GM23338 (cell line): ENCODE measurements at regions not wholly inside any gene's neighbourhood (a gene's known extent, or its start where the extent isn't known, plus 50 kb on each side); places are given as distances from the start of the nearest gene placed in this dataset.

Experiments used
- ATAC-seq: fragments of 200-7000 bp; cut with Tn5 transposase; 3 replicates; pipeline ENCODE4 v1.9.1; 2020
- DNase-seq: peaks from one replicate; pipeline ENCODE4 v3.0.0-alpha.2; 2015; ENCODE audit warnings: low spot score
- H2AFZ ChIP-seq: fragments of 200-600 bp; sonication (generic); 2 replicates; pipeline ENCODE4 v1.8.0; 2016; ENCODE audit warnings: antibody characterized with exemption, mild to moderate bottlenecking, moderate library complexity
- H3F3A ChIP-seq: fragments of 200-600 bp; sonication (generic); replicated peaks from 2 replicates; pipeline ENCODE4 v1.8.0; 2017; ENCODE audit warnings: antibody characterized with exemption, mixed run types, low read depth
- H3K27ac ChIP-seq: fragments of 200-600 bp; sonication (generic); 2 replicates; pipeline ENCODE4 v1.6.1; 2016; ENCODE audit warnings: low read depth
- H3K27me3 ChIP-seq: fragments of 200-600 bp; sonication (generic); 2 replicates; pipeline ENCODE4 v1.8.0; 2016; ENCODE audit warnings: mild to moderate bottlenecking, mixed run types, moderate library complexity; ENCODE audit not compliant: insufficient read depth
- H3K36me3 ChIP-seq: fragments of 200-600 bp; sonication (generic); 2 replicates; pipeline ENCODE4 v1.8.0; 2016; ENCODE audit warnings: mild to moderate bottlenecking; ENCODE audit not compliant: insufficient read depth
- H3K4me1 ChIP-seq: fragments of 200-600 bp; sonication (generic); 2 replicates; pipeline ENCODE4 v1.8.0; 2016; ENCODE audit warnings: mild to moderate bottlenecking, moderate library complexity; ENCODE audit not compliant: insufficient read depth
- H3K4me2 ChIP-seq: fragments of 200-600 bp; sonication (generic); 2 replicates; pipeline ENCODE4 v1.7.1; 2017; ENCODE audit warnings: mixed run types
- H3K4me3 ChIP-seq: fragments of 200-600 bp; sonication (generic); 2 replicates; pipeline ENCODE4 v1.6.1; 2016; ENCODE audit warnings: mixed run types
- H3K79me2 ChIP-seq: fragments of 200-600 bp; sonication (generic); replicated peaks from 2 replicates; pipeline ENCODE4 v1.8.0; 2017; ENCODE audit warnings: mild to moderate bottlenecking; ENCODE audit not compliant: insufficient read depth
- H3K9me2 ChIP-seq: fragments of 200-600 bp; sonication (generic); 2 replicates; pipeline ENCODE4 v1.8.0; 2017; ENCODE audit not compliant: insufficient read depth
- H4K20me1 ChIP-seq: fragments of 200-600 bp; sonication (generic); replicated peaks from 2 replicates; pipeline ENCODE4 v1.8.0; 2017; ENCODE audit warnings: mild to moderate bottlenecking; ENCODE audit not compliant: insufficient read depth
- H3K27ac Mint-ChIP-seq: 2 replicates; pipeline ENCODE4 v1.8.0; 2020; ENCODE audit warnings: inconsistent platforms, mild to moderate bottlenecking, moderate library complexity, mixed read lengths
- H3K27me3 Mint-ChIP-seq: 3 replicates; pipeline ENCODE4 v1.8.0; 2022; ENCODE audit warnings: low read depth, mild to moderate bottlenecking, moderate library complexity, mixed read lengths, inconsistent platforms; ENCODE audit not compliant: insufficient read depth, poor library complexity
- H3K36me3 Mint-ChIP-seq: 3 replicates; pipeline ENCODE4 v1.8.0; 2021; ENCODE audit warnings: low read depth, mild to moderate bottlenecking, inconsistent platforms, moderate library complexity, mixed read lengths
- H3K4me1 Mint-ChIP-seq: 3 replicates; pipeline ENCODE4 v1.8.0; 2020; ENCODE audit warnings: mild to moderate bottlenecking, inconsistent platforms, mixed read lengths
- H3K4me3 Mint-ChIP-seq: 3 replicates; pipeline ENCODE4 v1.8.0; 2021; ENCODE audit warnings: moderate library complexity, mild to moderate bottlenecking, inconsistent platforms, mixed read lengths
- H3K9me3 Mint-ChIP-seq: 3 replicates; pipeline ENCODE4 v1.8.0; 2020; ENCODE audit warnings: moderate library complexity, mild to moderate bottlenecking, inconsistent platforms, mixed read lengths
- CTCF ChIP-seq, 2 experiments: fragments of 200-600 bp in 1 of 2; sonication (generic) in 1 of 2; conservative IDR thresholded peaks; 2 replicates each; pipeline versions ENCODE4 v1.5.1 to v1.6.1; 2016 to 2017; ENCODE audit warnings: antibody characterized with exemption in 2 of 2, low read depth in 2 of 2, mild to moderate bottlenecking in 2 of 2, moderate library complexity in 1 of 2
- ETS1 ChIP-seq: IDR thresholded peaks from 2 replicates; pipeline ENCODE4 v1.6.1; 2016; ENCODE audit warnings: antibody characterized with exemption
- EZH2 ChIP-seq: fragments of 200-600 bp; sonication (generic); IDR thresholded peaks from one replicate; pipeline ENCODE4 v1.8.0; 2017; ENCODE audit warnings: antibody characterized with exemption, mild to moderate bottlenecking, low read depth; ENCODE audit not compliant: unreplicated experiment
- EZH2phosphoT487 ChIP-seq: fragments of 200-600 bp; sonication (generic); IDR thresholded peaks from one replicate; pipeline ENCODE4 v1.8.1; 2018; ENCODE audit warnings: antibody characterized with exemption; ENCODE audit not compliant: unreplicated experiment
- JUNB ChIP-seq: IDR thresholded peaks from one replicate; pipeline ENCODE4 v1.6.1; 2016; ENCODE audit warnings: antibody characterized with exemption; ENCODE audit not compliant: unreplicated experiment
- NANOG ChIP-seq: IDR thresholded peaks from 2 replicates; pipeline ENCODE4 v1.6.1; 2016; ENCODE audit warnings: antibody characterized with exemption, borderline replicate concordance
- POLR2AphosphoS5 ChIP-seq: IDR thresholded peaks from 2 replicates; pipeline ENCODE4 v1.6.1; 2016; ENCODE audit warnings: antibody characterized with exemption, low read depth
- REST ChIP-seq: IDR thresholded peaks from one replicate; pipeline ENCODE4 v1.6.1; 2018; ENCODE audit warnings: antibody characterized with exemption; ENCODE audit not compliant: unreplicated experiment
- STAT1 ChIP-seq: IDR thresholded peaks from one replicate; pipeline ENCODE4 v1.6.1; 2016; ENCODE audit warnings: antibody characterized with exemption; ENCODE audit not compliant: unreplicated experiment
- ZNF114 ChIP-seq: fragments of 250-450 bp; sonication (Bioruptor Pico); IDR thresholded peaks from 2 replicates; pipeline ENCODE4 v1.5.0; 2020; ENCODE audit warnings: mild to moderate bottlenecking, moderate library complexity
- ZNF462 ChIP-seq: fragments of 250-450 bp; sonication (Bioruptor Pico); IDR thresholded peaks from 2 replicates; pipeline ENCODE4 v1.5.0; 2020; ENCODE audit warnings: mild to moderate bottlenecking, moderate library complexity

- TF ChIP-seq ZNF462 (CRISPR knock-in tag) (no peak), EZH2 (no peak), ZNF114 (CRISPR knock-in tag) (no peak), EZH2phosphoT487 (no peak)
Observed at GRCh38 chr7:116145245-116145852, 65.0 kb upstream of the TES start (continued).

- H3K4me1 ChIP-seq = no peaks in the 10 kb centered on the region
- H3K27ac Mint-ChIP-seq = no peak overlapping the region
- H2AFZ ChIP-seq = no peak overlapping the region
- H3K4me2 ChIP-seq = no peak overlapping the region
- no peaks in the 10 kb centered on the region for H3K27me3 Mint-ChIP-seq
- TF ChIP-seq JUNB (no peak), CTCF (conservative IDR thresholded peaks at IDR 0.05; ENCODE audit: low read depth in 2 of 2) (no peak), REST (no peak), STAT1 (no peak), ETS1 (no peak), POLR2AphosphoS5 (no peak), NANOG (no peak)
- no peak overlapping the region for H3K4me3 ChIP-seq
- no peaks in the 10 kb centered on the region for H3K36me3 Mint-ChIP-seq
- H4K20me1 ChIP-seq = no peaks in the 10 kb centered on the region
- no peaks in the 10 kb centered on the region for H3K4me1 Mint-ChIP-seq
- no peaks in the 10 kb centered on the region for H3K9me3 Mint-ChIP-seq
- no peak overlapping the region for H3K4me3 Mint-ChIP-seq
- no peak for DNase-seq
- H3K9me2 ChIP-seq = no peaks in the 10 kb centered on the region
- H3K36me3 ChIP-seq = no peaks in the 10 kb centered on the region
- H3K27me3 ChIP-seq = no peaks in the 10 kb centered on the region
- H3F3A ChIP-seq = no peaks in the 10 kb centered on the region
- no peaks in the 10 kb centered on the region for H3K79me2 ChIP-seq
- ATAC-seq = no peak
- no peak overlapping the region for H3K27ac ChIP-seq
Observed at GRCh38 chr7:116148108-116148507, 62.2 kb upstream of the TES start.
